GM18951 (cell line): ENCODE measurements at regions not wholly inside any gene's neighbourhood (a gene's known extent, or its start where the extent isn't known, plus 50 kb on each side); places are given as distances from the start of the nearest gene placed in this dataset.

Experiments used
- POLR2A ChIP-seq: IDR thresholded peaks from 4 replicates; pipeline ENCODE4 v1.6.1; 2011; ENCODE audit warnings: mild to moderate bottlenecking; ENCODE audit not compliant: insufficient read length, insufficient read depth; ENCODE audit errors: extremely low read depth
- in situ Hi-C: fragments of 300-500 bp; cut with MboI; formaldehyde crosslinking; loops from one replicate; pipeline ENCODE4 v1.12.0; 2022; ENCODE audit warnings: low sequenced_read_pairs, mixed read lengths, inconsistent platforms; ENCODE audit not compliant: unreplicated experiment

DNA sequence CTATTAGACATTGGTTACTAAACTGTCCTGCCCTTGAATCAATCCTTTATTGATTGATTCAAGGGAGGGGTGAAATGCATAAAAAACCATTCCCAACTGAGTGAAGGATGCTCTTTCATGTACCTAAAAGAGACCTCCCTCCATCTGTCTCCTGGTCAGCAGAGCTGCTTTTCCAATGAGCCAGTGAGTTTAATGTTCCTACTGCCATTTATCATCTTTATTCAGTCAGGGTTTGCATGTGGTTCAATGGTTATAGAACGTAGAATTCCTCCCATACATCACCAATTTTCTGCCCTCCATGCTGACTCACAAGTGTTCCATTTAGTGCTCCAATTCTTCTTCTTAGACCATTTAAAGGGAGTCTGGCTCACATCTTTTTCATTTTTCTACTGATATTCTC, 199.1 kb upstream of the PCSK5 start:
- TF ChIP-seq POLR2A: no peak
- in situ Hi-C loops: no loop called here

DNA sequence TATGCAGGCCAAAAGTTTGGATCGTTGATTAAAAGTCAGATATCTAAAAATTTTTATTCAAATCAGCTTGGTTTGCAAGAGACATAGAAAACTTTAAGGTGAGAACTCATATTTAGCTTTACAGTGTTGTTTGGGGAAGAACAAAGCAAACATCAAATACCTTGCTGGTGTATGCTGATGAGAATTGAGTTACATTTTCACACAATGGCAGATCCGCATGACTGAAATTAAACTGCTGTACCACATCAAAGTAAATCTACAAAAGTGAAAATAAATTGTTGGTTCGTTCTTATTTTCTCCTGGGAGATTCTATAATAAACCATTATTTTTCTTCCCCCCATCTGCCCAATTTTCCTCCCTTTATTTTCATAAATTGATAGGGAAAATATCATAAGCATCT, 198.2 kb upstream of the PCSK5 start:
- in situ Hi-C loops: no loop called here
- no peak for TF ChIP-seq POLR2A

DNA sequence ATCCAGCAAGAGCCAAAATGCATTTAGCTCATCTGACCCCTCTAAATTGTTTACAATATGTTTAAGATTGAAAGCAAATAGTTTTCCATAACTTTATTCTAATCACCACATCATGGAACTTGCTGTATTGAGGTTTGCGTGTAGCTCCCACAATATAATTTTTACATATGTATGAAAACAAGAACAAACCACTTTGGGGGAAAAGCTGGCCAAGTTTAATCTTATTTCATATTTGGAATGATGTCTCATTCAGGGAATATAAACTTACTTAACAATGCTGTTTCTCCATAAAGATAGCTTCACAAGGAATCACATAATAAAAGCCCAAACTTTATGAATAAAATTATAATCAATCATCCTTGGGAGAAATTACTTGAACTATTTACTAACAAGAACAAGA, 194.6 kb upstream of the PCSK5 start:
- in situ Hi-C loops: no loop called here
- TF ChIP-seq POLR2A: no peak

DNA sequence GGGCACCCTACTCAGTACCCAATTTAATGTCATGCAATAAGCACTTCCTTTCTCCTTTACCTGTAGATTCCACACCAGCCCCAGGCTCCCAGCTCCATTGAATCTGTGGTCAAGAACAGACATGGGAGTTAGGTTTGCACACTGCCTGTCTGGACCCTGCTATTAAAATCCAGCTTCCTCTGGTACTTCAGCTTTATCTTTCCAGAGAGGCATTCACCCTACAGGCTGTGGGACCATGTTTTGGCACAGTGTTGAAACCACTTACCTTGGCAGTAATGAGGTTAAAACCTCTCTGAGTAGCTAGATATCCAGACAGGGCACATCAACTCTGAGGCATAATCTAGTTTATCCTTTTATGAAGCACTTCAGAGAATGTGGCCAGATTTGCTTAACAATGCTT, 191.5 kb upstream of the PCSK5 start:
- no peak for TF ChIP-seq POLR2A
- in situ Hi-C loops: no loop called here

GRCh38 chr9:75699625-75700251, 190.7 kb upstream of the PCSK5 start:
- no peak for TF ChIP-seq POLR2A
- in situ Hi-C loops: no loop called here

DNA sequence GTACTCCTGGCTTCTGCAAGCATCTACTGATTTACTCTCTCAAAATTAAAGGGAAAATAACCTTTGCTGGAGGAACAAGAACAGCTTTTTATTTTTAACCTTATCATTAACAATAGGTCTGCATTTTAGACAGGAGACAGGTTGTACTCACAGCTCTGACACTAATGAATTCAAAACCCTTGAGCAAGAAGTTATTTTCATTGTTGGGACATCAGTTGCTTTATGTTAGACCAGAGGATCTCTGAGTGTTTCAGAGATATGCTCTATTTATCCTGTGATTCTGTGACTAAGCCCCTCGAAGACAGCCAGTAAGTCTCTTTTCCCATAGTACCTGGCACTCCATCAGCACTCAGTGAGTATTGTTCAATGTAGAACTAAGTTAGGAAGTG, 190.2 kb upstream of the PCSK5 start:
- in situ Hi-C loops: no loop called here
- no peak for TF ChIP-seq POLR2A

DNA sequence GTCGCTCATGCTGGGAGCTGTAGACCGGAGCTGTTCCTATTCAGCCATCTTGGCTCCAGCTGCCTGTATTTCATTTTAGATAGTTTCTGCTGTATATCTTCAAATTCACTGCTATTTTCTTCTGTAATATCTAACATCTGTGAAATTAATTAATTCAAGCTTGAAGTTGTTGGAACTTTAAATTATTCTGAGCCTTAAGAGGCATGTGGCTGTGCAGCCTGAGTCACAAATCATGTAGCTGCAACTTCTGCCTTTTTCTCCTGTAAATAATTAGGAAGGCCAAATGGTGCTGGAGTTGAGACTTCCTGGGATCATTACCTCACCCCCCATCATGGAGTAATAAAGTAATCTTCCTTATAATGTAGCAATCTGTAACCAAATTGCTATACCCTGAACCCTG, 183.3 kb upstream of the PCSK5 start:
- in situ Hi-C loops: no loop called here
- no peak for TF ChIP-seq POLR2A

DNA sequence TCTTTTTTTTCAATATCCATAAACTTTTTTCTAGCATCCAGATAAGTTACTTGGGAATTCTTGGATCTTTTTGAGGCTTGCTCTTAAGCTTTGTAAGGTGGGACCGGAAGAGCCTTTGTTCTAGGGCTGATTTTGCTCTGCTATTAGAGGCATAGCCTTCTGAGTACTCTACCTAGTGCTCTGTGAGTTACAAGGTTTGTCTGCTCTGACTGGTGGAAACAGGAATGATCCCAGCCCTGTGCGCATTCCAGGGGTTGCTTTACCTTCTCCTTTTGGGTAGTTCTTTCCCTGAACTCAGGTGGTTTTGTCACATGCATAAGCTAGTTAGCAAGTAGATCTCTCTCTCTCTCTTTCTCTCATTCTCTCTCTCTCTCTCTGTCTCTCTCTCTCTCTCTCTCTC, 180.8 kb upstream of the PCSK5 start:
- no peak for TF ChIP-seq POLR2A
- in situ Hi-C loops: no loop called here

- no peak for TF ChIP-seq POLR2A
- in situ Hi-C loops: no loop called here
Measured at GRCh38 chr9:75712700-75713099, 177.8 kb upstream of the PCSK5 start.

GRCh38 chr9:75713335-75713734, 177.1 kb upstream of the PCSK5 start:
- in situ Hi-C loops: no loop called here
- TF ChIP-seq POLR2A: no peak

- TF ChIP-seq POLR2A: no peak
- in situ Hi-C loops: no loop called here
Measured at GRCh38 chr9:75715360-75715759, 175.1 kb upstream of the PCSK5 start.

- in situ Hi-C loops: no loop called here
Measured at GRCh38 chr9:75718677-75719076, 171.8 kb upstream of the PCSK5 start.

DNA sequence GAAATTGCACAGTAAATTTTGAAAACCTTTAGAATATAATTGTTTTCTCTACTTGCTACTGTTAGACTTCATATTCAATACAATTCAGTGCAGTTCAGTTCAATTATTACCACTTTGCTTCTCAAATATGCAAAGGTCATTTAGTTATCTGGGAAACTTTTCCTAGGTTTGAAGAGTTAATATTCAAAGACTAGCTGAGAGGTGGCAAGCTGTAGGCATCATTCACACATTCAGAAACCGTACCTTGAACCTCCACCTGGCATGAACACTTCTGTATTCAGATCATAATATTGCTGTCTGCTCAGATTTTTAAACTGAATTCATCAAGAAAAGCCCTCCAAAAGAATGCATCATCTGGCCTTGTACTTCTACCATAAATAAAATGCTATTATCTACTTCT, 162.1 kb upstream of the PCSK5 start:
- in situ Hi-C loops: no loop called here
- no peak for TF ChIP-seq POLR2A

More at GRCh38 chr9:75718677-75719076, 171.8 kb upstream of the PCSK5 start:
- TF ChIP-seq POLR2A: no peak

DNA sequence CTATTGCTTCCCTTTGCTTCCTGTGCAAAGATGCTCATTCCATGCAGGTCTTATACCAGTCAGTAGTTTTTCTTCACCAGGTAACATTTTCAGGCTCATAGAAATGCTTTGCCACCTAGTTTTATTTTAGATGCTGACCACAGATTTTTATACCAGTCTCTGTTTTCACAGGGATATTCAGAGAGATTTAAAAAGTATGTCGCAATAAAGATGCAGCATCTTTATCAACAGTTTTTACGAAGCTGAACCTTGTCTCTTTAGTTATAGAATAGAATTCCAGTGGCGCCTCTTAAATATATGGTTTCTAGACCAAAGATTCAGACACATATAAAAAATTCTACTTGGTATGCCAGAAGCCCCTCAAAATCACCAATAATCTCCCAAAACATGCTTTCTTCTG, 155.7 kb upstream of the PCSK5 start:
- in situ Hi-C loops: no loop called here
- no peak for TF ChIP-seq POLR2A
